IPS DF 6.9 (cell line): ENCODE measurements at regions not wholly inside any gene's neighbourhood (a gene's known extent, or its start where the extent isn't known, plus 50 kb on each side); places are given as distances from the start of the nearest gene placed in this dataset.
A peak's percentile ranks its signal among the peaks of the same experiment; 100 is the strongest.
"Not testable (repeated sequence)": the region's sequence is repeated elsewhere in the genome, so short reads cannot be mapped to it uniquely, and the experiment has no call there.

Experiments
- DNase-seq: peaks from one replicate; pipeline ENCODE4 v3.0.0-alpha.2; 2013; ENCODE audit warnings: low read depth, low spot score
- H3K27ac ChIP-seq: one replicate; pipeline ENCODE4 v1.5.1; 2013; ENCODE audit warnings: low read length, control low read depth
- H3K27me3 ChIP-seq: 2 replicates; pipeline ENCODE4 v1.6.1; 2013; ENCODE audit warnings: mild to moderate bottlenecking, low read length; ENCODE audit not compliant: control insufficient read depth, insufficient read depth
- H3K36me3 ChIP-seq: 2 replicates; pipeline ENCODE4 v1.6.1; 2013; ENCODE audit warnings: low read length; ENCODE audit not compliant: control insufficient read depth, insufficient read depth
- H3K4me1 ChIP-seq: 2 replicates; pipeline ENCODE4 v1.6.1; 2013; ENCODE audit warnings: low read length; ENCODE audit not compliant: control insufficient read depth, insufficient read depth
- H3K4me3 ChIP-seq: 2 replicates; pipeline ENCODE4 v1.5.1; 2013; ENCODE audit warnings: mild to moderate bottlenecking, low read length
- H3K9me3 ChIP-seq: 2 replicates; pipeline ENCODE4 v1.6.1; 2013; ENCODE audit warnings: low read length, inconsistent platforms; ENCODE audit not compliant: control insufficient read depth, insufficient read depth
- WGBS: extraction: QIAGEN DNeasy Blood & Tissue Kit; methylation state at CpG from one replicate; pipeline ENCODE4 v1.1.7; 2013; ENCODE audit warnings: mixed read lengths, missing lambda C conversion rate; ENCODE audit not compliant: insufficient read length, insufficient coverage; 5-methylcytosine and 5-hydroxymethylcytosine counted together

DNA sequence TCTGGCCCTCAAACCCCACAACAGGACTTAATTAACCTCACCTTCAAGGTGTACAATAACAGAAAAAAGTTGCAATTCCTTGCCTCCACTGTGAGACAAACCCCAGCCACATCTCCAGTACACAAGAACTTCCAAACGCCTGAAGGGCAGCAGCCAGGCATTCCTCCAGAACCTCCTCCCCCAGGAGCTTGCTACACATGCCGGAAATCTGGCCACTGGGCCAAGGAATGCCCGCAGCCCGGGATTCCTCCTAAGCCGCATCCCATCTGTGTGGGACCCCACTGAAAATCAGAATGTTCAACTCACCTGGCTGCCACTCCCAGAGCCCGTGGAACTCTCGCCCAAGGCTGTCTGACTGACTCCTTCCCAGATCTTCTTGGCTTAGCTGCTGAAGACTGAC is 901.5 kb downstream of the TAF11L14 start:
- H3K36me3 ChIP-seq, H3K4me1 ChIP-seq, H3K27ac ChIP-seq, DNase-seq, H3K27me3 ChIP-seq, H3K4me3 ChIP-seq, H3K9me3 ChIP-seq: not testable (repeated sequence)
- WGBS: no CpG with 5 or more reads among the region's 7 CpGs

DNA sequence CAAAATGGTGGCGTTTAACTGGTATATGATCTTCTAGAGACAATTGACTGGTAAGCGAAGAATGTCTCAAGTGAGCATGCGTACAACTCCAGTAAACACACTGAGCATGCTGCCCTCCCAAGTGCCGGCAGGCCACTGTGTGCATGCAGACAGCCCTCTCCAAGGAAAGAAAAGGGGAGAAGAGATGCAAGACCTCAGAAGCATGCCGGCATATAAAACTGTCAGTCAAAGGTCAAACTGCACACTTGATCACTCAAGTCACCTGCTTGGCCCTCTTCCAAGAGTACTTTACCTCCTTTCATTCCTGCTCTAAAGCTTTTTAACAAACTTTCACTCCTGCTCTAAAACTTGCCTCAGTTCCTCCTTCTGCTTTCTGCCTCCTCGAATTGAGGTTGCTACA is 910.2 kb downstream of the TAF11L14 start:
- no peak for DNase-seq
- Histone ChIP-seq H3K4me1 (peaks cover 4% of the 10 kb centered on the region; the same call in 1 of the 2 replicates), H3K27ac (peak overlapping the region; percentile 50), H3K27me3 (no peaks in the 10 kb centered on the region), H3K9me3 (peaks cover 2% of the 10 kb centered on the region; the same call in 1 of the 2 replicates), H3K4me3 (no peak overlapping the region), H3K36me3 (peaks cover 5% of the 10 kb centered on the region; the same call in 1 of the 2 replicates)
- no CpG with 5 or more reads among the region's 6 CpGs for WGBS

DNA sequence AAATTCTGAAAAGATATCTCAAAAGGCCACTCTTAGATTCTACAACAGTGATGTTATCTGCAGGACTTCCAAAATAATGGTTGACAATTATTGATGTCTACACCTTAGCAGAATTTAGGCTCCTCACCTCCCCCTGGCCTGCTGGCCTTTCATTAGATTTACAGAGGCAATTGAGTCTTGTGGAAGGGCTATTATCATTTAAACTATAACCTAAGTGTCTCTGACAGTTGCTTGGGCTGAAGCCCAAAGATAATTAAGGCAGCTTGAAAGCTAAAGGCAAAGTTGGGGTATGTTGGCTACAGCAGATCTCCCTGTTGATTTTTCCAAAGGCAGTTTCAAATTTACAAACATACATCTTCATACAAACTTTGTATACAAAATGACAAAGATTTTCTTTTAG is 912.3 kb downstream of the TAF11L14 start:
- Histone ChIP-seq H3K4me3 (no peak overlapping the region), H3K9me3 (peaks cover 2% of the 10 kb centered on the region; the same call in 1 of the 2 replicates), H3K27ac (no peak overlapping the region), H3K27me3 (no peaks in the 10 kb centered on the region), H3K36me3 (peaks cover 5% of the 10 kb centered on the region; the same call in 1 of the 2 replicates), H3K4me1 (peaks cover 4% of the 10 kb centered on the region; the same call in 1 of the 2 replicates)
- DNase-seq: no peak

DNA sequence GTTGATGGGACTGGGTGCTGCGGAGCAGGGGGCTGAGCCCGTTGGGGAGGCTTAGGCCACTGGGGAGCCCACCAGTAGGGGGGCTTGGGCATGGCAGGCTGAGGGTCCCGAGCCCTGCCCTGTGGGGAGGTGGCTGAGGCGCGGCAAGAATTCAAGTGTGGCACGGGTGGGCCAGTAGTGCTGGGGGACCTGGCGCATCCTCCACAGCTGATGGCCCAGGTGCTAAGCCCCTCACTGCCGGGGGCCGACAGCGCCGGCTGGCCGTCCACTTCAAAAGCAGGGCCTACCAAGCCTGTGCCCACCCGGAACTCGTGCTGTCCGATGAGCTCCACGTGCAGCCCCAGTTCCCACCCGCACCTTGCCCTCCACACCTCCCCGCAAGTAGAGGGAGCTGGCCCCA is 917.5 kb downstream of the TAF11L14 start:
- no peak for DNase-seq
- Histone ChIP-seq H3K4me3 (no peak overlapping the region), H3K27me3 (no peaks in the 10 kb centered on the region), H3K27ac (no peak overlapping the region), H3K4me1 (0 out of 2 replicates have a peak, but pooled peaks cover 2% of the 10 kb centered on the region), H3K36me3 (peaks cover 5% of the 10 kb centered on the region; the same call in 1 of the 2 replicates), H3K9me3 (peaks cover 2% of the 10 kb centered on the region; the same call in 1 of the 2 replicates)
- WGBS: no CpG with 5 or more reads among the region's 18 CpGs

DNA sequence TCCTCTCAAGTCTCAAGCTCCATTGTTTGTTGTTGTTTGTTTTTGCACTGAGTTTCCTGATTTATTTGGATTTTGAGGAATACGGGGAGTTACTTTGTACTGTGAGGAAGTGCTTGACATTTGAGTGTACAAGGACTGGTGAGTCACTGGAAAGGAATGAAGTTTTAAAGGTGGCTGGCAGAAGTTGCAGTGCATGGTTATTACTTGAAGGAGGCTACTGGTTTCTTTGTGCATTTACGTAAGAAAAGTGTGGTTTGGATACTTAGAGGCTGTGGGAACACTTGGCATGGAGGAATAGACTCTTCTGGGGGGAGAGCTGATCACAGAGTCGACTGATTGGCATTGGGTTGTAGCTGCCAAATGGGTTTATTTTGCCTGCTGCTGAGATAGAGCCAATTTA is 919.0 kb downstream of the TAF11L14 start:
- WGBS: 100% methylated on average over 1 of the region's 3 CpGs
- H3K4me3 ChIP-seq: no peak overlapping the region
- no peak overlapping the region for H3K27ac ChIP-seq
- H3K4me1 ChIP-seq: no peaks in the 10 kb centered on the region
- no peaks in the 10 kb centered on the region for H3K27me3 ChIP-seq
- peaks cover 1% of the 10 kb centered on the region; the same call in 1 of the 2 replicates for H3K9me3 ChIP-seq
- peaks cover 4% of the 10 kb centered on the region; the same call in 1 of the 2 replicates for H3K36me3 ChIP-seq
- DNase-seq: no peak

DNA sequence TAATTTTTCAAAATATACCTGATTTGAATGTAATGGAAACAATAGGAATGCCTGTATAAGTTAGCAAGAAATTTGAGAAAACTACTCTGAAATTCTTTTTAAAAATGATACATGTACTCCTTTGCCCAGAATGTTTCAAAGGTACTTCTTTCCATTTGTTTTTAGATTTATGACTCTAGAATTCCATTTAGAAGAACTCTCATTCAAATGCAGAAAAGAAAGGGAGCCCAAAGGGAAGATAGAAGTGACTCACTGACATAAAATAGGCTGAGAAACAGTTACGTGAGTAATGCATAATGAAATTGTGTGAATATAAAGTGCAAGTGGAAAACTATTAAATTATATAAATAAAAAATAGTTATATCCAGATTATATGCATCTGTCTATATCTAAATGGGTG is 926.3 kb downstream of the TAF11L14 start:
- no peaks in the 10 kb centered on the region for H3K27me3 ChIP-seq
- no peak overlapping the region for H3K27ac ChIP-seq
- no peaks in the 10 kb centered on the region for H3K4me1 ChIP-seq
- DNase-seq: no peak
- H3K9me3 ChIP-seq: no peaks in the 10 kb centered on the region
- no peak overlapping the region for H3K4me3 ChIP-seq
- WGBS: 100% methylated on average over 1 of the region's 1 CpG
- H3K36me3 ChIP-seq: no peaks in the 10 kb centered on the region

DNA sequence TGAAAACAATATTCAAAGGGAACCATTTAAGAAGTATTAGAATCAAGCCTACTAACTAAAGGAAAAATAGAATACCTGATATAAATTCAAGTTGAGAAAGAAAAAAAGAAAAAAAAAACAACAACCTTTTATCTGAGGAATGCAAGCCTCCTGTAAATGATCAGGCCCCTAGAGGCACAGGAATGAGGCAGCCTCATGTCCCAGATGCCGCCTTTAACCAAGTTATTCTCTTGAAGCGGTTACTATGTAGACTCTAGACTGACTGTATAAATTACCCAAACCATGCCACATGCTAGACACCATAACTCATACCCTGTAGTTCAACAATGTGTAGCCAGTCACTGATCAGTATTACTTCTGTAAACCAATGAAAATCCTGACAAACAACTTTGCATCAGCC is 929.6 kb downstream of the TAF11L14 start:
- Histone ChIP-seq H3K9me3 (no peaks in the 10 kb centered on the region), H3K36me3 (no peaks in the 10 kb centered on the region), H3K27me3 (no peaks in the 10 kb centered on the region), H3K27ac (no peak overlapping the region), H3K4me1 (no peaks in the 10 kb centered on the region), H3K4me3 (no peak overlapping the region)
- no peak for DNase-seq
- no CpG with 5 or more reads among the region's 2 CpGs for WGBS

DNA sequence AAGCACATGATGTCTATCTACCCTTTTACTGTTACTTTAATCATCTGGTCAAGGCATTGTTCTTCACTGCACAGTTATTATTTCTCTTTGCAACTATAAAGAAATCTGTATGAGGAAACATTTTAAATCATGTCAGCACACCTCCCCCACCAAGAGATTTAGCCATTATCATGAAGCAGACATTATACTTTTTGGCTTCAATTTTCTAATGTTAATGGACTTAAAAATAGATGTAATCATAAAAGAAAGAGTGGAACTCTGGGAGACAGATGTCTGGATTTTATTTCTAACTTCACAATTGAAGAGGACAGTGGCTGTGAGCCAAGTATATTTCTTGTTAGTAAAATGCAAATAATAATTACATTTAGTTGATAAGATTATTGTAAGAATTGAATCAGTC is 932.4 kb downstream of the TAF11L14 start:
- H3K4me3 ChIP-seq: no peak overlapping the region
- H3K9me3 ChIP-seq: no peaks in the 10 kb centered on the region
- no peak overlapping the region for H3K27ac ChIP-seq
- H3K4me1 ChIP-seq: no peaks in the 10 kb centered on the region
- no peaks in the 10 kb centered on the region for H3K36me3 ChIP-seq
- DNase-seq: no peak
- H3K27me3 ChIP-seq: no peaks in the 10 kb centered on the region

DNA sequence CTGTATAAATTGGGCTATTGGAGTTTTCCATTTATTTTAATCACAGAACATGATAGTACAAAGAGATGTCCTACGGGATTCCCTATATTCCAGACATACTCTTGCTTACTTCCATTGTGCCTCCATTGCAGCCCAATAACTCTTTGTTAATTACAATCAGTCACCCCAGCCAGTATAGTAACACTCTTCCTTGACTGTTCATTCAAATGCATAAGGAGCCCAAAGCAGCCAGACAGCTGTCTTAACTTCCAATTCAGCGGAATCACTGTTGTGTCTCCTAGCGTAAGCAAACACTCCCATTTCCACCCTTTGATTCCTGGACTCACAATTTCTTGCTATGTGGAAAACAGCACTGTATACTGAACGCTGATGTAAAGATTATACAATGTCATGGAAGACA is 942.3 kb downstream of the TAF11L14 start:
- Histone ChIP-seq H3K4me1 (no peaks in the 10 kb centered on the region; the same call in 1 of the 2 replicates), H3K36me3 (no peaks in the 10 kb centered on the region), H3K4me3 (no peak overlapping the region), H3K27me3 (no peaks in the 10 kb centered on the region), H3K9me3 (no peaks in the 10 kb centered on the region), H3K27ac (no peak overlapping the region)
- WGBS: no CpG with 5 or more reads among the region's 4 CpGs
- no peak for DNase-seq

DNA sequence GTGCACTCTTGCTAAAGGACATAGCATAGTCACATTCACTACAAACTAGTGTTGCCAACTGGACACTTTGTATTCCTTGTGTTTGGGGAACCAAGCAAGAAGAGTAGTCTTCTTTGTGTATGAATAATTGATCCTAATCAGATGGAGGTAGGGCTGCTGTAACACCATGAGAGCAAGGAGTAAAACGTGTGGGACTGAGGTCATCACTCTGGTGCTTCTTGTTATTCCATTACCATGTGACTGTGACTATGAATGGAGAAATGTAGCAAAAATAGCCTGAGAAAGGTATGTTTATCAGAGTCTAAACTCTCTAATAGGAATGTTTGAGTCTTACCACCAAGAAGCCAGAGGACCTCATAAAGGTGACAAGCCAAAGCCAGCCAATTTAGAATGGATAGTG is 966.9 kb downstream of the TAF11L14 start:
- no peak overlapping the region for H3K27ac ChIP-seq
- no peaks in the 10 kb centered on the region for H3K36me3 ChIP-seq
- H3K27me3 ChIP-seq: no peaks in the 10 kb centered on the region
- no peaks in the 10 kb centered on the region for H3K4me1 ChIP-seq
- WGBS: no CpG with 5 or more reads among the region's 1 CpG
- no peak overlapping the region for H3K4me3 ChIP-seq
- DNase-seq: no peak
- no peaks in the 10 kb centered on the region for H3K9me3 ChIP-seq

DNA sequence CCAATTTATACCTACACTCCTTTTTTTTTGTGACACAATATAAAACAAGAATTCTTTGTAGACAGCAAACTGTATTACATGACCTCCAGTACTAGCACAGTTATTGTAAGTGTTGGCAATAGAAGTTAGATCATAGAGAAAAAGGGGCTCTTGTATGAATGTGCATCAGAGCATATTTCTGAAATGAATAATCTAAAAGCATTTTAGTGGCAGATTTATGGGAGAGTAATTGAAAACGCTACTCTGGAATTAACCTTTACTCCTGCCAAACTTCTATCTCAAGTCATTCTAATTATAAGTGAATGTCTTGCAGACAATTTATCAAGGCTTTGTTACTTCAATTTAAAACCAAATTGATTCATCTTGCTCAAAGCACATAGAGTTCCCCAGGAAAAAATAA is 968.1 kb downstream of the TAF11L14 start:
- Histone ChIP-seq H3K36me3 (no peaks in the 10 kb centered on the region), H3K4me1 (no peaks in the 10 kb centered on the region), H3K9me3 (no peaks in the 10 kb centered on the region), H3K27me3 (no peaks in the 10 kb centered on the region), H3K4me3 (no peak overlapping the region), H3K27ac (no peak overlapping the region)
- WGBS: no CpG with 5 or more reads among the region's 1 CpG
- DNase-seq: no peak
